ENCODE measurements at regions not wholly inside any gene's neighbourhood (a gene's known extent, or its start where the extent isn't known, plus 50 kb on each side); places are given as distances from the start of the nearest gene placed in this dataset.

DNA sequence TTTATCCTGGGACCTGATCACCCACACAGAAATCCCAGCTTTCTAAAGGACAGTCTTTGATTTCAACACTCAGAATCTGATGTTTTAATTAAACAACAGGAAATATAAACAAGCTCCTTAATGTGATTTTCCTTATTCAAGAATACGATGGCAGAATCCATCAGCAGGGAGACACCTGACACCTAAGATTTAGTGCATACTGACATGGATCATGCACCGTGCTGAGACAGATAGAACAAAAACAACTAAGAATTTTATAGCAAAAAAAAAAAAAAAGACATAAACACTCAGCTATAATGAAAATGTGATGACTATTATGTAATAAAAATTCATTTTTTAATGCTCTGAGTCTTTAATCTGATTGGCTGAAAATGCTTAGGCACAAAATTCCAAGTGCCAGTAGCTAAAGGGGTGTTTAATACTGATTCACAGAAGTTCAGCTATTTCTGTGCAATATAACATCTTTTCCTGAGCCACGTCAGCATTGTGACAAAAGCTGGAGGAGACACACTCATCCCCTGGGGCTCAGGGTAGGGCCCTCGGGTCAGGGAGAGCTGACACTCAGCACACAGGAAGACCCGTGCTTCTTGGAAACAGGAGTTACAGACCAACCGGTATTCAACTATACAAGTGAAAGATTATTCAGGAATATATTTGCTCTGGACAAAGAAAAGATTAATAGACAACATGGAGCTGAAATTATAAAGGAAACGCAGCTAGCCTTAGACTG, 247.4 kb downstream of the FBXO15 start:
- Histone ChIP-seq H3K4me3 (no peak overlapping the region), H3K27me3 (no peaks in the 10 kb centered on the region), H3K27ac (no peak overlapping the region), H3K36me3 (no peaks in the 10 kb centered on the region), H3K9me3 (no peaks in the 10 kb centered on the region), H3K4me1 (no peaks in the 10 kb centered on the region)
- no peak for ATAC-seq
- 58 to 60% methylated on average over 4 to 7 of the region's 7 CpGs for WGBS, 2 donors (ENCODE audit: low coverage in 1 of 2)
- no peak for TF ChIP-seq POLR2A (IDR thresholded peaks at IDR 0.05)
- TF ChIP-seq, protein P1, sequence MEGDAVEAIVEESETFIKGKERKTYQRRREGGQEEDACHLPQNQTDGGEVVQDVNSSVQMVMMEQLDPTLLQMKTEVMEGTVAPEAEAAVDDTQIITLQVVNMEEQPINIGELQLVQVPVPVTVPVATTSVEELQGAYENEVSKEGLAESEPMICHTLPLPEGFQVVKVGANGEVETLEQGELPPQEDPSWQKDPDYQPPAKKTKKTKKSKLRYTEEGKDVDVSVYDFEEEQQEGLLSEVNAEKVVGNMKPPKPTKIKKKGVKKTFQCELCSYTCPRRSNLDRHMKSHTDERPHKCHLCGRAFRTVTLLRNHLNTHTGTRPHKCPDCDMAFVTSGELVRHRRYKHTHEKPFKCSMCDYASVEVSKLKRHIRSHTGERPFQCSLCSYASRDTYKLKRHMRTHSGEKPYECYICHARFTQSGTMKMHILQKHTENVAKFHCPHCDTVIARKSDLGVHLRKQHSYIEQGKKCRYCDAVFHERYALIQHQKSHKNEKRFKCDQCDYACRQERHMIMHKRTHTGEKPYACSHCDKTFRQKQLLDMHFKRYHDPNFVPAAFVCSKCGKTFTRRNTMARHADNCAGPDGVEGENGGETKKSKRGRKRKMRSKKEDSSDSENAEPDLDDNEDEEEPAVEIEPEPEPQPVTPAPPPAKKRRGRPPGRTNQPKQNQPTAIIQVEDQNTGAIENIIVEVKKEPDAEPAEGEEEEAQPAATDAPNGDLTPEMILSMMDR (IDR thresholded peaks at IDR 0.05): no peak
- no peak for TF ChIP-seq POLR2AphosphoS5 (IDR thresholded peaks at IDR 0.05)
- no peak for TF ChIP-seq EP300 (IDR thresholded peaks at IDR 0.05)

DNA sequence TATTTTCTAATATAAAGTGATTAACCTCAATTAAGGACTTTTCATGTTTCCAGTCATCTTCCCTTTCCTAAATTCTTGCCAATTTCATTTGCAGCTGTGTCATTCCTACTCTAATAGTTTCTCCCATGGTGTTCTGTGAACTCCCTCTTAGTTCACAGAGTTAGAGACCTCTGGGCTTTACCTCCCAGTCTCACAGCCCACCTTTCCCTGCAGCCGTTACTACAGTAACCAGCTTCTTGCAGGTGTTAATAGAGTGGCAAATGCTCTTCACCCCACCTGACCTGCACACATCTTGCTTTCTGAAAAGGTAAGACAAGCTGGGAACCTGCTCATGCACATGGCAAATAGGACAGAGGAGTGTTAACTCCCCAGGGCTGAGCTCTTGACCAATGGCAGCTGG, 250.1 kb downstream of the FBXO15 start:
- Histone ChIP-seq H3K27me3 (no peaks in the 10 kb centered on the region), H3K9me3 (no peaks in the 10 kb centered on the region), H3K27ac (no peak overlapping the region), H3K4me3 (no peak overlapping the region), H3K4me1 (no peaks in the 10 kb centered on the region), H3K36me3 (no peaks in the 10 kb centered on the region)
- 40 to 83% methylated on average over 1 of the region's 1 CpG for WGBS, 2 donors (ENCODE audit: low coverage in 1 of 2)
- no peak for TF ChIP-seq POLR2A (IDR thresholded peaks at IDR 0.05)
- no peak for ATAC-seq

GRCh38 chr18:73896685-73897084, 250.9 kb downstream of the FBXO15 start:
- H3K27ac ChIP-seq: no peak overlapping the region
- H3K9me3 ChIP-seq: no peaks in the 10 kb centered on the region
- 30 to 49% methylated on average over 3 of the region's 3 CpGs for WGBS, 2 donors (ENCODE audit: low coverage in 1 of 2)
- H3K27me3 ChIP-seq: peaks cover 4% of the 10 kb centered on the region
- TF ChIP-seq POLR2A (IDR thresholded peaks at IDR 0.05): no peak
- no peak for TF ChIP-seq EP300 (IDR thresholded peaks at IDR 0.05)
- no peak for TF ChIP-seq POLR2AphosphoS5 (IDR thresholded peaks at IDR 0.05)
- TF ChIP-seq, protein P1 (IDR thresholded peaks at IDR 0.05): no peak
- H3K4me1 ChIP-seq: no peaks in the 10 kb centered on the region
- H3K4me3 ChIP-seq: no peak overlapping the region
- H3K36me3 ChIP-seq: no peaks in the 10 kb centered on the region
- no peak for ATAC-seq

DNA sequence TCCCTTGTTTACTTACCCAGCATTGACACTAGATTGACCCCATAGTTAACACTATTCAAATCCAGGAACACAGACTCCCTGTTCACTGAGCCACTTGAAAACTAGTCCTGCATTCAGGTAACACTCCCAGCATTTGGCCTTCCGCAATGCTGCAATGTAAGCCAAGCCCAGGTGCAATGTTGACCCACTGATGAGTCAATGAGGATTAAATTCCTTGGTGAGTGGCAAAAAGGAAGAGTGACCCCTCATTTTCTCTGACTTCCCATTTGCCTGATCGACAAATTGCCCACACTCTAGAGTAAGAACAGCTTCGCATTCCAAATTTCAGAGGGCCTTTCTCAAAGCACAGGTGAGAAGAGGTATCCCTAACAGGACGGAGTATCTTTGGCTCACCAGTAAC, 251.9 kb downstream of the FBXO15 start:
- peaks cover 7% of the 10 kb centered on the region for H3K27me3 ChIP-seq
- H3K9me3 ChIP-seq: no peaks in the 10 kb centered on the region
- H3K36me3 ChIP-seq: no peaks in the 10 kb centered on the region
- no peak overlapping the region for H3K4me3 ChIP-seq
- WGBS, 2 donors (ENCODE audit: low coverage in 1 of 2): 37 to 44% methylated on average over 3 to 4 of the region's 4 CpGs
- TF ChIP-seq, protein P1 (IDR thresholded peaks at IDR 0.05): no peak
- TF ChIP-seq POLR2AphosphoS5 (IDR thresholded peaks at IDR 0.05) (no peak), EP300 (IDR thresholded peaks at IDR 0.05) (no peak), POLR2A (IDR thresholded peaks at IDR 0.05) (no peak)
- H3K4me1 ChIP-seq: no peaks in the 10 kb centered on the region
- H3K27ac ChIP-seq: no peak overlapping the region
- ATAC-seq: no peak

GRCh38 chr18:73893880-73894279, 253.8 kb downstream of the FBXO15 start:
- Histone ChIP-seq H3K4me3 (no peak overlapping the region), H3K4me1 (no peaks in the 10 kb centered on the region), H3K36me3 (no peaks in the 10 kb centered on the region), H3K9me3 (no peaks in the 10 kb centered on the region), H3K27me3 (peaks cover 7% of the 10 kb centered on the region), H3K27ac (no peak overlapping the region)
- WGBS, 2 donors (ENCODE audit: low coverage in 1 of 2): 68 to 73% methylated on average over 3 of the region's 3 CpGs
- TF ChIP-seq POLR2A (IDR thresholded peaks at IDR 0.05) (no peak), EP300 (IDR thresholded peaks at IDR 0.05) (no peak), POLR2AphosphoS5 (IDR thresholded peaks at IDR 0.05) (no peak)
- TF ChIP-seq, protein P1 (IDR thresholded peaks at IDR 0.05): no peak
- no peak for ATAC-seq

All from gastroesophageal sphincter (tissue), 4 donors.